RCC 7860 (cell line): ENCODE measurements at regions not wholly inside any gene's neighbourhood (a gene's known extent, or its start where the extent isn't known, plus 50 kb on each side); places are given as distances from the start of the nearest gene placed in this dataset.
"Not testable (repeated sequence)": the region's sequence is repeated elsewhere in the genome, so short reads cannot be mapped to it uniquely, and the experiment has no call there.

Experiments
- DNase-seq: peaks from one replicate; pipeline ENCODE4 v3.0.0-alpha.2; 2015; ENCODE audit warnings: low spot score
- FAIRE-seq: peaks from 2 replicates; lab custom pipeline; 2012; peaks lifted over from hg19 to GRCh38; lab: Jason Lieb, UNC

GRCh38 chr3:166837535-166837934, 542.6 kb downstream of the ZBBX start:
- no peak for FAIRE-seq
- DNase-seq: peak; percentile 21

DNA sequence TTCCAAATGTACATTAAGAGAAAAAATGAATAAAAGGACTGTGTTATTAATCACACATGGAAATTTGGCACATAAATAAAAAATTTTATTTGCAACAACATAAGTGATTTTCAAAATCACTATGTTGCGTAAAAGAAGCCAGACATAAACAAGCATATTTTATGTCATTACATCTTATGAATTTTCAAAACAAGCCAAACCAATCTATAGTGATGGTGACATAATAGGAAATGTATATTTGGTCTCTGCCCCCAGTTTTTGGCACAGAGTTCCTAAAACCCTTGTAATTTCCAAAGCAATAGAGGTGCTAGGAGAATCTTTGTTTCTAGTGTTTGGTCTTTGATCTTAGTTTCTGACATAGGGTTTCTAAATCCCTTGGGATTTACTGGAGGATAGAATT, 543.3 kb downstream of the ZBBX start:
- no peak for DNase-seq
- FAIRE-seq: no peak

DNA sequence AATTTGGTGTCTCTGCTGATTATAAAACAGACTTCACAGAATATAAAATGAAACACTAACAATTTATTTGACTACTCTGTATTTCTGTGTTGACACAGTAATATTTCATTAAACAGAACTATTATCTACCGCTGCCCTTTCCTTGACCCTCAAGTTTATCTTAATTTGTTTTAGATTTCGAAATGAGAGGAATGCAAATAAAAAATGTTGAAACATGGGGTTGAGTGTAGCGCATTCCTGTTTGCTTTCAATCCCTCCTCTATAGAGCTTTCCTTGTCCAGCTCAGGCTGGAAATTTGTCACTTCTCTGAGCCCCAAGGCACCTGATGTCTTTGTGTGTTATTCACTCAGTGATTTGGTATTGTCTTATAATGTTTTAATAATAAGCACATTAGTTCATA, 550.2 kb downstream of the ZBBX start:
- FAIRE-seq (no peak), DNase-seq (no peak)

- FAIRE-seq (no peak), DNase-seq (no peak)
These were observed 561.6 kb downstream of the ZBBX start for GRCh38 chr3:166818464-166818863.

DNA sequence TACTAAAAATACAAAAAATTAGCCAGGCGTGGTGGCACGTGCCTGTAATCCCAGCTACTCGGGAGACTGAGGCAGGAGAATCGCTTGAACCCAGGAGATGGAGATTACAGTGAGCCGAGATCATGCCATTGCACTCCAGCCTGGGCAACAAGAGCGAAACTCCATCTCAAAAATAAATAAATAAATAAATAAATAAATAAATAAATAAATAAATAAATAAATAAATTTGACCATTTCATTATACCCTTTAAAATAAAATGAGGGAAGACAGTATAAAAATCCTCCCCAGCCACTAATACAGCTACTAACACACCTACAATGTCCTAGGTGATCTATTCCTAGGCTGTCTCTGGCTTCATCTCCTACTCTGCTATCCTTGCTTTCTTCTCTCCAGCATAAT, 562.8 kb downstream of the ZBBX start:
- not testable (repeated sequence) for FAIRE-seq, DNase-seq

GRCh38 chr3:166810741-166811445, 569.2 kb downstream of the ZBBX start:
- no peak for DNase-seq
- no peak for FAIRE-seq

DNA sequence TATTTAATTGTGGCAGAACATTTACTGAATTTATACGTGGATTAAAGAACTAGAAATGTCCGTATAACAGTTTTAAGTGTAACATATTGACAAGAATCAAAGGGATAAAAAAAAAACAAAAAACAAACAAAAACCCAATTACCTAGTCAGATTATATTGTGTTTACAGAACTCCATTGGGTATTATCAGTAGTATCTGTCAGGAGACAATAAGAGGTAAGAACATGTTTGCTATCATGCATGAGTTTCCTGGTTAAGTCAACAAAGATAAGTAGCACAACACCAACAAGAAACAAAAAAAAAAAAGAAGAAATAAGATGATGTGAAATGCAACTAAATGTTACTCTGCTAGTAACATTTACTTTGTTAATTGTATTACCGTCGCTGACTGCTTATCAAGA, 570.6 kb downstream of the ZBBX start:
- FAIRE-seq (no peak), DNase-seq (no peak)

DNA sequence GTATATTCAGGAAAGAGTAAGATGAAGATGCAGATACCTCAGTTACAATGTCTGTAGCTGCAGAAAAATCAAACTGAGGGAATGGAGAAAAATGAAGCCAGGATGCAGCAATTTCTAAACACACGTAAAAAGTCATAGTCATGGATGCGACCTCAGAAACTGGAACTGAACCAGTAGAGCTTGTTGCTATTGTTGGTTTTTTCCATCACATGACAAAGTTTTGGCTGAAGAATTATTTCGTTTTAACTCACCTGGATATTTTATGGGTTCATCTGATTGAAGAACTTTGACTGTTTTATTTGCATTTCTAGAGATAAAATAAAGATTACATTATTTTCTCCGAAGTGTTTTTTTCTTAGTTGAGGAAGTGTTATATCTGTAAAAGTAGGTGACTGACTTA, 591.2 kb downstream of the ZBBX start:
- FAIRE-seq (no peak), DNase-seq (no peak)

DNA sequence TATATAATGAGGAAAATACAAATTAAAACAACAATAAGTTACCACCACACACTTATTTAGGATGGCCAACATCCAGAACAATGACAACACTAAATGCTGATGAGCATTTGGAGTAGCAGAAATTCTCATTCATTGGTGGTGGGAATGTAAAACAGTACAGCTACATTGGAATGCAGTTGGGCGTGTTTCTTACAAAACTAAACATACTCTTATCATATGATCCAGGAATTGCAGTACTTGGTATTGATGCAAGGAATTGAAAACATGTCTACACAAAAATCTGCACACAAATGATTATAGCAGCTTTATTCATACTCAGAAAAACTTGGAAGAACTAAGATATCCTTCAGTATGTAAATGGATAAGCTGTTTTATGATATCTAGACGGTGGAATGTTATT, 594.2 kb downstream of the ZBBX start:
- no peak for DNase-seq
- no peak for FAIRE-seq

DNA sequence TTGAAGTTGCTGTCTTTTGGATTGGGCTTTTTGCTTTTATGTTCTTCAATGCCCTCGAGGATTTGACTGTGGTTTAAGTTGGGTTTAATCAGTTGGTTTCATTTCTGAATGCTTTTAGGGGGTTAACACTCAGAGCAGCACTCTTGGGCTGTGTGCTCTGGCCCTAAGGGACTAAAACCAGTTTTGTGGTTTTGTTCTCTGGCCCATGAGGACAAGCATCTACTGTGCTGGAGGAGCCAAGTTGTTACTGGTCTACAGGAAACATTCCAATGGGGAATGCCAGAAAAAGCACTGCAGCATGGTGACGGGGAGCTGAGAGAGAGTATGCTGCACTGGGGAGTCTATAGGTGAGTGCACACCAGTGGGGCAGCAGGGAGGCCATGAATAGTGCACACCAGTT, 596.9 kb downstream of the ZBBX start:
- FAIRE-seq (no peak), DNase-seq (no peak)

GRCh38 chr3:166764698-166765318, 615.3 kb downstream of the ZBBX start:
- DNase-seq (no peak), FAIRE-seq (no peak)

- FAIRE-seq: no peak
- no peak for DNase-seq
These were observed 620.2 kb downstream of the ZBBX start for GRCh38 chr3:166759736-166760513.

DNA sequence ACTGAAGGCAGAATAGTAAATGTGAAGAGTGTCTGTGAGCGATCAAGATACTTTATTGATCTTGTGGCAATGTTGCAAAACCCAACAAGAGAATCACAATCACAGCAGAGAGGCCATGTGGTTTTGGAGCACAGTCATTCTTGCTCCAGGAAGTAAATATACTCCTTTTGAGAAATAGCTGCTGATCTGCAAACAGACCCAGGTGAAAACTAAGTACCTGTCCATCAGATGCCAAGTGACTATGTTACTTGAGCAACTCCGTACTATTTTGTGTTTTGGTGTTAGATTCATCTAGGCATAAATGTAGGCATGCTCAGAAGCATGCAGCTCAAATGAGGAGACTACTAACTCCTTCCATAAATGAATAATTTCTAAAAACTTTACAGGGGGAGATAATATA, 627.9 kb downstream of the ZBBX start:
- DNase-seq (no peak), FAIRE-seq (no peak)

DNA sequence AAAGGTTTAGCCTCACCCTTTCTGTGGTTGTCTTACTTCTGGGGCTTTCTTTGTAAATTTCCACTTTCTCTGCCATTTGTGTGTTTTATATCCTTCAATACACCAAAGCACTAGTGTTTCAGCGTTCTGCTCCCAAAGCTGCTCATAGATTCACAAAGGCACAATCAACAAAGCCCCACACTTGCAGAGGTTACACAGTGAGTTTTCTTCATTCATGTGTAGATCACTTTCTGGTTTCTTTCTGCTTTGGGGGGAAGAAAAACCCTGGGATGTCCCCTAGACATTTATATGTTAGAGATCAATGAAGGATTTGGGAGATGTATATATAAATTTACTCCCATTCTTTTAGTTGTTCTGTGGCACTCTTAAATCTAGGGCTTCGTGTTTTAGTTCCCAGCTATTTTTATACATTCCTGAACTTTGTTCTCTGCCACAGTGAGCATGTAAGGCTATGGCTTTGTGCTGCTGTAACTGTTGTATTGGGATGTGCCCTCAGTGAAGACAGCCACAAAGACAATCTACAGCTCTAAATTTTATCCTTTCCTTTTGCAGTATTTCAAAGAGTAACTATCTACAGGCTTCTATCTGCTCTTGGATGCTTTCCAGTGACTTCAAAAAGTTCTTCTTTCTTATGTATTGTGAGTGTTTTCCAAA, 636.5 kb downstream of the ZBBX start:
- DNase-seq: no peak
- no peak for FAIRE-seq

DNA sequence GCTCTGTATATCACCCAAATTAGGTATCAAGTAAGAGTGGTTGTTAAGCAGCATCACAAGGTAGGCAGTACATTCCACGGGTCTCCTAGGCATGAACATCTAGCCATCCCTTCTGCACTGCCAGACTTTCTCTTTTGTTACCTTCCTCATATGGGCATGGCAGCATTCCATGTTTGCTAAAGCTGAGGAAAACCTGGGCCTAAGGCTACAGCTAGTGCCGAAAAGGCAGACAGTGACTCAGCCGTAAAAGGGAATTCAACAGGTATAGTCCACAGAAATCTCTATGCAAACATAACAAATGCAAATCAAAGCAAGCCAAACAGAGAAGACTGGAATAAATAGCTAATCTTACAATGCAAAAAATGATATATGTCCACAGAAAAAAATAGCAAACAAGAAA, 645.4 kb downstream of the ZBBX start:
- FAIRE-seq (no peak), DNase-seq (no peak)

DNA sequence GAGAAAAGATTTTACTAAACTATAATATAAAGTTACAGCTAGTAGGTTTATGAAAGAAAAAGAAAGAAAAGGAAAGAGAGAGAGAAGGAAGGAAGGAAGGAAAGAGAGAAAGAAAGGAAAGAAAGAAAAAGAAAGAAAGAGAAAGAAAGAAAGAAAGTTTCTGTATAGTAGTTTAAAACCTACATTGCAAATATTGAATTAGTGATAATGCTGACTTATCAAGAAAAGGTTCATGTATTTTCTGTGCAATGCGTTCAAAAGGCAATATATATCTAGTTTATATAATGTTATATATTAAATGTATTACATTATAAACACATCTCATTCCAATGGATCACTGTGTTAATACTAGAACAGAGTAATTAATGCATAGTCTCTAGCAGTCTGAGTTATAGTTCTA, 648.4 kb downstream of the ZBBX start:
- FAIRE-seq: no peak
- no peak for DNase-seq

- no peak for DNase-seq
- FAIRE-seq: no peak
These were observed 658.6 kb downstream of the ZBBX start for GRCh38 chr3:166721466-166721865.

- FAIRE-seq: no peak
- DNase-seq: no peak
These were observed 665.9 kb downstream of the ZBBX start for GRCh38 chr3:166714206-166714605.

- FAIRE-seq (no peak), DNase-seq (no peak)
These were observed 666.3 kb downstream of the ZBBX start for GRCh38 chr3:166713787-166714186.

DNA sequence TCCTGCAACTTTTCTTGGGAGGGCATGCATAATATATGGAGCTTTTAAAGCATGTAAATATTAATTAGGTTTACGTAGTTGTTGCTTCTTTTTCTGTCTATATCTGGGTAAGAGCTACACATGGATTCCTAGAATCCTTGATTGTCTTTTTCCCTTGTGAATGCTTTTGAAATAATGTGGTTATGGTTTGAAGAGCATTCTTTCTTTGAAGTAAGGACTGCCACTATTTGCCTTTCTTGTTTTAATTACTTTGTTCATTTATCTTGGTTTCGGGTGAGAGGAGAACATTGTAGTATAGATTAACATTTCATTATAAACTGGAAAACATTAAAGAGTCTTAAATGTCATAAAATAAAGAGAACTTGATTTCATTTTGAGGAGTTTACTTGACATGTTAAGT, 674.0 kb downstream of the ZBBX start:
- DNase-seq (no peak), FAIRE-seq (no peak)

DNA sequence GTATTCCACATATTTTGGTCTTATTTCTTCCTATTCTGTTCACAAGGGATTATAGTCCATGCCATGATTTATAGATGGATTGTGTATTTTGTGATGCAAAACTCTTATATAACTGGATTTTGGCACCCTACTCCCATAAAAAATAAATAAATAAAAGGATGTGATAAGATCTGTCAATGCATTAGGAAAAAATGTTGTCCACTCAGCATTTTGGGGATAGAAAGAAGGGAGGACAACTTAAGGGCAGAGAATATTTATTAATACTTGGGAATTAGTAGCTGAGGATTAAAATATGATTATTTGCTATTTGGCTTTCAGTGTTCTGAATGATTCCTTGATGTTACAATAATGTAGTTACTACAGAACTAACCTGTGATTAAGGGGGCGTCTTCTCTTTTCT, 682.6 kb downstream of the ZBBX start:
- DNase-seq (no peak), FAIRE-seq (no peak)

- DNase-seq (no peak), FAIRE-seq (no peak)
These were observed 684.0 kb downstream of the ZBBX start for GRCh38 chr3:166696103-166696502.
